NCI-H2196 (cell line): ENCODE measurements at regions not wholly inside any gene's neighbourhood (a gene's known extent, or its start where the extent isn't known, plus 50 kb on each side); places are given as distances from the start of the nearest gene placed in this dataset.

ENCODE experiments used
- DNase-seq: peaks from one replicate; lab custom pipeline; 2025; ENCODE audit not compliant: unreplicated experiment; lab: John Stamatoyannopoulos, UW

- DNase-seq = no peak
Observed at GRCh38 chr7:76149847-76150691, 51.6 kb upstream of the SRRM3 start.
